ENCODE measurements at regions not wholly inside any gene's neighbourhood (a gene's known extent, or its start where the extent isn't known, plus 50 kb on each side); places are given as distances from the start of the nearest gene placed in this dataset.
"Not testable (repeated sequence)": the region's sequence is repeated elsewhere in the genome, so short reads cannot be mapped to it uniquely, and the experiment has no call there.

GRCh38 chr5:124890442-124890841 is 144.0 kb upstream of the ZNF608 start:
- peak; percentile 10 for FAIRE-seq
- not testable (repeated sequence) for DNase-seq (ENCODE audit: low spot score in 2 of 2)

GRCh38 chr5:124891179-124891578 is 144.7 kb upstream of the ZNF608 start:
- no peak for DNase-seq (ENCODE audit: low spot score in 2 of 2)
- FAIRE-seq: no peak

GRCh38 chr5:124892185-124892848 is 145.9 kb upstream of the ZNF608 start:
- DNase-seq (ENCODE audit: low spot score in 2 of 2): no peak
- no peak for FAIRE-seq

- DNase-seq (ENCODE audit: low spot score in 2 of 2) (no peak), FAIRE-seq (no peak)
Observed at GRCh38 chr5:124894541-124894940, 148.1 kb upstream of the ZNF608 start.

- FAIRE-seq (no peak), DNase-seq (ENCODE audit: low spot score in 2 of 2) (no peak)
Observed at GRCh38 chr5:124895236-124895635, 148.8 kb upstream of the ZNF608 start.

- FAIRE-seq (no peak), DNase-seq (ENCODE audit: low spot score in 2 of 2) (no peak)
Observed at GRCh38 chr5:124901081-124901480, 154.6 kb upstream of the ZNF608 start.

- no peak for DNase-seq (ENCODE audit: low spot score in 2 of 2)
- no peak for FAIRE-seq
Observed at GRCh38 chr5:124902097-124902821, 155.8 kb upstream of the ZNF608 start.

- FAIRE-seq: no peak
- no peak for DNase-seq (ENCODE audit: low spot score in 2 of 2)
Observed at GRCh38 chr5:124905256-124906130, 159.1 kb upstream of the ZNF608 start.

GRCh38 chr5:124906339-124907097 is 160.1 kb upstream of the ZNF608 start:
- DNase-seq (ENCODE audit: low spot score in 2 of 2) (peak in 1 of 2 donors; percentile 38), FAIRE-seq (peak; percentile 58)

GRCh38 chr5:124907098-124907644 is 160.7 kb upstream of the ZNF608 start:
- no peak for FAIRE-seq

GRCh38 chr5:124908581-124909451 is 162.4 kb upstream of the ZNF608 start:
- DNase-seq (ENCODE audit: low spot score in 2 of 2): no peak

More at GRCh38 chr5:124907098-124907644, 160.7 kb upstream of the ZNF608 start:
- DNase-seq (ENCODE audit: low spot score in 2 of 2): no peak

GRCh38 chr5:124909734-124910133 is 163.3 kb upstream of the ZNF608 start:
- DNase-seq (ENCODE audit: low spot score in 2 of 2): no peak
- no peak for FAIRE-seq

More at GRCh38 chr5:124908581-124909451, 162.4 kb upstream of the ZNF608 start:
- no peak for FAIRE-seq

GRCh38 chr5:124910354-124911016 is 164.0 kb upstream of the ZNF608 start:
- FAIRE-seq (no peak), DNase-seq (ENCODE audit: low spot score in 2 of 2) (no peak)

GRCh38 chr5:124912638-124913328 is 166.3 kb upstream of the ZNF608 start:
- DNase-seq (ENCODE audit: low spot score in 2 of 2) (no peak), FAIRE-seq (no peak)

- DNase-seq (ENCODE audit: low spot score in 2 of 2) (no peak), FAIRE-seq (no peak)
Observed at GRCh38 chr5:124913329-124913653, 166.9 kb upstream of the ZNF608 start.

GRCh38 chr5:124916313-124916712 is 169.9 kb upstream of the ZNF608 start:
- FAIRE-seq; DNase-seq (ENCODE audit: low spot score in 2 of 2): not testable (repeated sequence)

- no peak for FAIRE-seq
Observed at GRCh38 chr5:124918618-124919017, 172.2 kb upstream of the ZNF608 start.

GRCh38 chr5:124919076-124919475 is 172.6 kb upstream of the ZNF608 start:
- FAIRE-seq: no peak

More at GRCh38 chr5:124918618-124919017, 172.2 kb upstream of the ZNF608 start:
- DNase-seq (ENCODE audit: low spot score in 2 of 2): no peak

More at GRCh38 chr5:124919076-124919475, 172.6 kb upstream of the ZNF608 start:
- DNase-seq (ENCODE audit: low spot score in 2 of 2): no peak

Measured in frontal cortex (tissue), 3 donors.